Embryonic facial prominence (tissue), 1 donor: ENCODE measurements at regions not wholly inside any gene's neighbourhood (a gene's known extent, or its start where the extent isn't known, plus 50 kb on each side); places are given as distances from the start of the nearest gene placed in this dataset.
"Not testable (repeated sequence)": the region's sequence is repeated elsewhere in the genome, so short reads cannot be mapped to it uniquely, and the experiment has no call there.

Source experiments
- DNase-seq: peaks from one replicate; pipeline ENCODE4 v3.0.0-alpha.2; 2016; ENCODE audit errors: extremely low spot score

GRCh38 chr7:155377071-155377837 lies 79.6 kb downstream of the INSIG1 start:
- DNase-seq: no peak

- no peak for DNase-seq
Observed at GRCh38 chr7:155377838-155378579, 79.9 kb upstream of the EN2 start.

DNA sequence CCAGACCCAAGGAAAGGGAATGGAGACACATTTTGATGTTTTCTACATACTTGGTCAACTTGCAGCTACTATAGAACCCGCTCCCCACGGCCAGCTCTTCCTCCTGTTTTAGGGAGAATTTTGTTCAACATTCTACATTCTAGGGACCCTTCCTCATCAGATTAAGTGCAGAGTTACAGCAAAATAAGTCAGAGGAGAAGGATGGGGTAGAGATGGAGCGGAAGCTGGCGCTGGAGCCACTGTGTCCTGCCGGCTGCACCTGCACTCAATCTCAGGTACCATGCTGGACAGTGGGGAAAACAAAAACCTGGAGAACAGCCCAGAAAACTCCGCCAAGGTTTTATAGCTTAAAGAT lies 79.4 kb upstream of the EN2 start:
- DNase-seq: no peak

GRCh38 chr7:155378959-155379871 lies 78.7 kb upstream of the EN2 start:
- no peak for DNase-seq

GRCh38 chr7:155380221-155380861 lies 77.6 kb upstream of the EN2 start:
- DNase-seq: no peak

DNA sequence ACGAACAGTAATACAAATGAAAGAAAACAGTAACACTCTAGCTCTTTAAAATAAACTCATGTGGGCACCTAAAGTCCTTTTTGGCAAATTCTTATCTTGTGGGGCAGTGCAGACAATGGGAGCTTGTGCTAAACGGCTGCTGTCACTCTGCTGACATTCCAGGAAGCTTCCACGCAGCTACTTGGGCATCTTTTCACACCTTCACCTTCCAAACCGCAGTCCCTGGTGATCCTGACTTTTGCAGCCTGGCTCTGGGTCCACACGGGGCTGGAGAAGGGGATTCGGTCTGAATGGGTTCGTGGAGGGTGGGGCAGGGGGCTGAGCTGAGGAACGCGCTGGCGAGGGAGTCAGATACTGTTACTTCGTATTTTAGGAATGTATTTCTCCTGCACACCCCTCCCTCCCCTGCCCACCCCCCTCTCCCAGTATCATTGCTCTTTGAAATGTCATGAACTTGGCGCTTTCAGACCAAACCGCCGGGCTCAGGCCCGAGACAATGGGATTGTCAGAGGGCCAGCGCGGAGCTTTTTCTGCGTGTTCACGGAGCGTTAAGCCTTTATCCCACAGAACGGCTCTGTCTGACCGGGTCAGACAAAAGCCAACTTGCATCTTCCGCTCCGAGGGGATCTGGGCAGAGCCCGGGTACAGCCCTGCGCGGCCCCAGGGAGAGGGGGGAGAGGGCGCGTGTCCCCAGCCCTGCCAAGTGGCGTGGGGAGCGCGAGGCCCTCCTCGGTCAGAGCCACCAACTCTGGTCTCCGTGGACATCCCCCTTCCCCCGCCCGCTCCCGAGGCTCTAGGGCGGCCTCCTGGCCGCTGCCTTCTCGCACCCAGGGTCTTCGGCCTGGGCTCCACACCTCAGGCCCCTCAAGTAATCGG lies 76.7 kb upstream of the EN2 start:
- DNase-seq: no peak

GRCh38 chr7:155381852-155382801 lies 75.8 kb upstream of the EN2 start:
- no peak for DNase-seq

DNA sequence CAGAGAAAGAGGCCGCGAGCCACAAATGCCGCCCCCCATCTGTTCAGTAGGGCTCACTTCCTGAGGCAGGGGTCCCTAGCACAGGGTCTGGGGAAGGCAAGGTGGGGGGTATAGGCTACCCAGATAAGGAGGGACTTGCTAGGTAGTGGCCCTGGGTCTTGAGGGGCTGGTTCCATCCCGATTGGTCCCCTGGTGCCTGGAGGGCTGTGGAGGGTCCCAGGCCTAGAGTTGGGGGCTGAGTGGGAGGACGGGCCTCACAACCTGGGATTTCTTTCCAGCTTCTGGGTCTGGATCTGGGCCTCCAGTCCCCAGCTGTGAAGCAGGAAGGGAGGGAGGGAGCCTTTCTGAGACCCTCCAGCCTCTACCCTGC lies 75.1 kb upstream of the EN2 start:
- no peak for DNase-seq

DNA sequence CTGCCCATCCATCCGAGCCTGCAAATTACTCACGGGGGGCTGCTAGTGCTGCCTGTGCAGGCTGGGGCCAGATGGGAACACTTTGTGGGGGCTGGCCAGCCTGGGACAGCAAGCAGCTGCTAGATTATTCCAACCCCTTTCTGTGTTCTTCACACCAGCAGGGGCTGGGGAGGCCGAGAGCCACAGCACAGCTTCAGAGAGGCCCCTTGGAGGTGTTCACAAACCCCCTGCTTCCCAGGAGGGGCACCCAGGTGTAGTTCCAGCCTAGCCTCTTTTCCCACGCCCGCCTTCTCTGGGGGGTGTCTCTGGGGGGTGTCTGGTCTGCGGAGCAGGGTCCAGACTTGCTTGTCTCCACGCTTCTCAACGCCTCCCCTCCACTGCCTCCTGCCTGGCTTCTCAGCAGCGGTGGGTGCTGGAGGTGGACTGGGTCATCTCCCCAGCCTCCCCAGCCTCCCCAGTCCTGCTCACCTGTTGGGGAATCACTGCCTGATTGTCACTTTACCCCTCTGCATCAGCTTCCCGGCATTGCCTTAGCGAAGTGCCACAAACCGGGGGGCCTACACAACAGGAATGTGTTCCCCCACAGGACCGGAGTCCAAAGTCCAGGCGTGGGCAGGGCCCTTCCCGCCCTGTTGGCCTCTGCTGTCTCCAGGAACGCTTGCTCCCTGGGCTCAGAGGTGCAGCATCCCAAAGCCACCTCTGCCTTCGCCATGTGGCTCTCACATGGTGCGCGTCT lies 74.0 kb upstream of the EN2 start:
- no peak for DNase-seq

- DNase-seq: no peak
Observed at GRCh38 chr7:155384751-155385150, 73.2 kb upstream of the EN2 start.

- DNase-seq: not testable (repeated sequence)
Observed at GRCh38 chr7:155385182-155385581, 72.7 kb upstream of the EN2 start.

DNA sequence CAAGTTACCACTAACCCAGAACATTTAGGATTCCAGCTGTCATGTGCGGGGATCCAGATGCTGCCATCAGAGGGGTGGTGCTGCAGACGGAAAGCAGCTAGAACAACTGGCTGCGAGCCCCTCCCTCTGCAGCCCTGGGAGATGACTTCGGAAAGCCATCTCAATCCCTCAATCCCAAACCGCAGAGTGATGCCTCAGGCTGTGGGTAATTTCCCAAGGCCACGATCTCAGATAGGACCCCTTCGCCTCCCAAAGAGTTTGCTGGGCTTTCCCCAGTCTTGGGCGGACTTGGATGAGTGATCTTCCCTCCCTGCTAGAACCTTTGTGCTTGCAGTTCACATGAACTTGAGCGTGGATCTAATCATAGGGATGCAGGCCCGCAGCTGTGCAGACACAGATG lies 71.3 kb upstream of the EN2 start:
- DNase-seq: no peak

- no peak for DNase-seq
Observed at GRCh38 chr7:155387066-155387620, 70.8 kb upstream of the EN2 start.

DNA sequence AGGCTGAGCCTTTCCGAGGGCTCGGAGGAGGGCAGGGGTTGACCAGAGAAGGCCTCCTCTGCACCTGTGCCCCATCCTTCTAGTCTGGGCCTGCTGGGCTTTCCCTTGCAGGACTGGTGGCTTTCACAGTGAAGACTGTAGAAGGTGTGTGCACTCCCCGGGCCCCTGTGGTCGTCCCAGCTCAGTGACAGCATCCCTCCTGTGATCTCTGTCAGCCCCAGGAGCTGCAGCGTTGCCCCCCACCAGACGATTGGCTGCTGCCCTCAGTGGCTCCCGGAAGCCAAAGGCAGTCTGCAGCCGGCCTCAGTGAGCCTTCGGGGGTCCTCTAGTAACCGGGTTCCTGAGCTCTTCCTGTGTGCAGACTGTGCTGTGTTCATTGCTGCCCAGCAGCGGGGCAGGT lies 69.4 kb upstream of the EN2 start:
- no peak for DNase-seq

- DNase-seq: no peak
Observed at GRCh38 chr7:155391414-155391813, 66.5 kb upstream of the EN2 start.

GRCh38 chr7:155392726-155393570 lies 65.0 kb upstream of the EN2 start:
- no peak for DNase-seq

GRCh38 chr7:155394413-155394812 lies 63.5 kb upstream of the EN2 start:
- no peak for DNase-seq
